Activated T-cell treated with anti-CD3 and anti-CD28 coated beads for 24 hours (primary cell): ENCODE measurements at regions not wholly inside any gene's neighbourhood (a gene's known extent, or its start where the extent isn't known, plus 50 kb on each side); places are given as distances from the start of the nearest gene placed in this dataset.
"Not testable (repeated sequence)": the region's sequence is repeated elsewhere in the genome, so short reads cannot be mapped to it uniquely, and the experiment has no call there.

Experiments
- DNase-seq: peaks from one replicate; pipeline ENCODE4 v3.0.0-alpha.2; 2020; ENCODE audit warnings: low read depth

DNA sequence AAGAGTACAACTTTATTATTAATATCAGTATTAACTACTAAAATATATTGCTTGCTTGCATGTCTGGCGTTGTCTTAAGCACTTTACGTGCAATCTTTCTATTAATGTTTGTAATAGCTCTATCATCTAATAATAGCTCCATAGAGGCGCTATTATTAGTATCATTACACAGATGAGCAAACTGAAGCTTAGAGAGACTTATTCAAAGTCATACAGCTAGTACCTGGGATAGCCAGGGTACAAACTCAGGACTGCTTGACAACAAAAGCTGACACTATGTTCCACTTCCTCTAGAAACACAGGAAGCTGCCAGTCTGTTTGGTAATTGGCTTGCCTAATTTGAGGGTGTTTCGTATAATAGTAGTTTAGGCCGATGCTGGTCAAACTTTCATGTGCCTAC, 523.2 kb downstream of the RMST start:
- no peak for DNase-seq

DNA sequence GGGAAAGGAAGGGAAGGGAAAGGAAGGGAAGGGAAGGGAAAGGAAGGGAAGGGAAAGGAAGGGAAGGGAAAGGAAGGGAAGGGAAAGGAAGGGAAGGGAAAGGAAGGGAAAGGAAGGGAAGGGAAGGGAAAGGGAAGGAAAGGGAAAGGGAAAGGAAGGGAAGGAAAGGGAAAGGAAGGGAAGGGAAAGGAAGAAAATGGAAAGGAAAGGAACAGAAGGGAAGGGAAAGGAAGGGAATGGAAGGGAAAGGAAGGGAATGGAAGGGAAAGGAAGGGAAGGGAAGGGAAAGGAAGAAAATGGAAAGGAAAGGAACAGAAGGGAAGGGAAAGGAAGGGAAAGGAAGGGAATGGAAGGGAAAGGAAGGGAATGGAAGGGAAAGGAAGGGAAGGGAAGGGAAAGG, 526.0 kb downstream of the RMST start:
- not testable (repeated sequence) for DNase-seq

DNA sequence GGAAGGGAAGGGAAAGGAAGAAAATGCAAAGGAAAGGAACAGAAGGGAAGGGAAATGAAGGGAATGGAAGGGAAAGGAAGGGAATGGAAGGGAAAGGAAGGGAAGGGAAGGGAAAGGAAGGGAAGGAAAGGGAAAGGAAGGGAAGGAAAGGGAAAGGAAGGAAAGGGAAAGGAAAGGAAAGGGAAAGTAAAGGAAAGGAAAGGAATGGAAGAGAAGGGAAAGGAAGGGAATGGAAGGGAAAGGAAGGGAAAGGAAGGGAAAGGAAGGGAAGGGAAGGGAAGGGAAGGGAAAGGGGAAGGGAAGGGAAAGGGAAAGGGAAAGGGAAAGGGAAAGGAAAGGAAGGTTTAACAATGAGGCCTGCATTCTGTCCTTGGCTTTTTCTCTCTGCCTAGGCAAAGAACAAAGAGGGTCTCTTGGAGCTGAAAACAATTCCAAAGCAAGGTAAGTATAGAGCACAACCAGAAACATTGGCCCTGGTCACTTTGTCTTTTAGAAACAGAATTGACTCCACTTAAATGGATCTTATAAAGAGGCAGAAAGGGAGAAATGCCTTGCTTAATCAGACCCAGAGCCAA, 525.9 kb upstream of the TMPO start:
- DNase-seq: no peak

DNA sequence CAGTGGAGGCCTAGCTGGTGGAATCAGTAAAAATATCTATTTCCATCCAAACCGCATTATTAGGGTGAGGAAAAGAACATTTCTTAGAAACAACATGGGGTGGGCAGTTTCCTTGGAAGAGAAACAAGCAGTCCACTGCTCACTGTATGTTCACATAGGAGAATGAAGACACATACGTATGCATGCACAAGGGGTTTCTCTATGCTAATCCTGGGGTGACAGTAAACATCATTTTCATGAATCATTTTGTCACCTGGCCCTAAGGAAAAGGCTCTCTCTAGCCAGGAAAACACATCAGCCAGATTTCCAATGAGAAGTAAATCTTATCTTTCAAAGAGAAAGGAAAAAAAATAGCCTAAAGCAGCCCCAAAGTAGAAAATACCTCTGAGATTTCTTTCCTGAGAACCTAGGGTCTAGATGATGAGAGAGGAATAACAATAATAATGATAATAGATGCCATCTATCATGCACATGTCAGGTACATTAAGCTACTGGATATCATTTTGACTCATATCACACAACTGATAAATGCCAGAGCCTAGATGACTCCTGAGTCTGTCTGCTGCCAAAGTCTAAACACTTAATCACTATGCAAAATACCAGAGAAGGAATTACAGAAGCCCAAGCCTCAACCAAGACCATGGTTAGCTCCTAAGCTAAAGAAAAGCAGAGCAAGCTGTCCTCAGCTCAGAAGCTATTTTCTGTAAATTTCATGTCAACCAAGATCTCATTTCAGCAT, 520.5 kb upstream of the TMPO start:
- no peak for DNase-seq

DNA sequence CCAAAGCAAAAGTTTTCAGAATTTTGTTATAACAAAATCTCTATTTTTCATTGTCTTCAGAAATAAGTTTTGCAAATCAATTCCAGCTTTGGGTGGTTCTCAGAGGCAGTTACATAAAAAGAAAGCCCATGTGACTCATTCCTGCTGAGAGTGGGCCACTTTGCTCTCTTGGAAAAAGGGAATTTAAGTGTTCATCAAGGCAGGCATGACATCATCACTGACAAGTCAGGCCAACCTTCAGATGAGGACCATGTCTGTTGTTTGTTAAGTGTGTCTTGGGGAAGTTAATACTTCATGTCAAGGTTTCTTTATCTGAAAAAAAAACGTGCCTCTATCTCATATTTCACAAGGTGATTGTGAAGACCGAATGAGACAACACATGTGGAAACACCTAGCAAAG, 519.8 kb upstream of the TMPO start:
- DNase-seq: no peak

DNA sequence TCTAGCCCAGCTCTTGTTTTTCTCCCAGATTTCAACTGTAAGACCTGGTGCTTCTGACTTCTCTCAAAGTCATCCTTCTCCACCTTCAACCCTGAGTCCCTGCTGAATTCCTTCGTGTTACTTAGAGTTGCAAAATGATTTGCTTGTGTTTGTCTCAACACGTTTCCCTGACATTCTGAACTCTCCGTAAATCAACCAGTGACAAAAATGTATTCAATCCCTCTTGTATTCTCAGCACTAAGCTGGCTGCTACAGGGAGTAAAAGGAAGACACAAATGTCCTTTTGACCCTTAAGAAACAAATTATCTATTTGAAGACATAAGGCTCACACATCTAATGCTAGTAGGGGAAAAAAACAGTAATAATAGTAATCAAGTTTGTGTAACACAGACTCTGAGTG, 514.0 kb upstream of the TMPO start:
- DNase-seq: no peak

DNA sequence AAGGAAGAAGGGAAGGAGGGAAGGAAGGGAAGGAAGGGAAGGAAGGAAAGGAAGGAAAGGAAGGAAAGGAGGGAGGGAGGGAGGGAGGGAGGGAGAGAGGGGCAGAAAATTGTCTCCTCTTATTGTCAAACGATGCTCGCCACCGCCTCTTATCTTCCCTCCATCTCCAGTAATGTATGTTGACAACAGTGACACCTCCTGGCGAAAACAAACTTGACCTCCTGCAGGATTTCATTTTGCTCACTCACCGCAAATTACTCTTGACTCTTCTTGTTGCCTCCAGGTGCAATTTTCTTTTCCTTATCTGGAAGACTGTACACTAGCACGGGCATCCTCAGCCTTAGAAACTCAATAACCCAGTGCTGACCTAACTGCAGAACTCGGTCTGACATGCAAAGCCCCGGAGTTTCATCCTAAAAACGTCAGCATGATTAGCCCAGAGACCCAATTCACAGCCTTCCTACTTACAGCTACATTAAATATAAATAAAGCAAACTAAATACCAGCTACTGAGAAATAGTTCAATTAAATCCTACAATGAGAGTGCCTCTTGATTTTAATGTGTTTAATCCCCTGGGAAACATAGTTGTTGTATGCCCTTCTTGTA, 512.4 kb upstream of the TMPO start:
- DNase-seq: peak; percentile 4

DNA sequence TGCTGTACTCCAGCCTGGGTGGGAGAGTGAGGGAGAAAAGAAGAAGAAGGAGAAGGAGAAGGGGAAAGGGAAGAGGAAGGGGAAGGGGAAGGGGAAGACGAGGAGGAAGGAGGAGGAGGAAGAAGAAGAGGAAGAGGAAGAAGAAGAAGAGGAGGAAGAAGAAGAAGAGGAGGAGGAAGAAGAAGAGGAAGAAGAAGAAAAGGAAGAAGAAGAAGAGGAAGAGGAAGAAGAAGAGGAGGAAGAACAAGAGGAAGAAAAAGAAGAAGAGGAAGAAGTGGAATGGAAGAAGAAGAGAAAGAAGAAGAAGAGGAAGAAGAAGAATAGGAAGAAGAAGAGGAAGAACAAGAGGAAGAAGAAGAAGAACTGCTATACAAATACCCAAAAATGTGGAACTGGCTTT, 507.4 kb upstream of the TMPO start:
- no peak for DNase-seq

DNA sequence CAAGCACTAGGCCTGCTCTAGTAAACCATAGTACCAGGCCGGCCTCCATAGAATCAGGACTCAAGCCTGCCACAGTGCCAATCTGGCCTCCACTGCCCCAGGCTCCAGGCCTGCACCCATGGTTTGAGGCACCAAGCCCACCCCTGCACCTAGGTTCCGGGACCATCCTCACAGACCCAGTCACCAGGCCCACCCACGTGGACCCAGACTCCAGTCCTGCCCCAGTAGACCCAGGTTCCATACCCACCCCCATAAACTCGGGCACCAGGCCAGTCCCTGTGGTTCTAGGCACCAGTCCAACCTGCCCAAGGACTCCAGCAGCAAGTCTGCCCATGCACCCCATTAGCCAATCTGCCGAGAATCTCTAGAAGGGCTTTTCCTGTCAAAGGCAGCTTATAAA, 501.8 kb upstream of the TMPO start:
- no peak for DNase-seq

DNA sequence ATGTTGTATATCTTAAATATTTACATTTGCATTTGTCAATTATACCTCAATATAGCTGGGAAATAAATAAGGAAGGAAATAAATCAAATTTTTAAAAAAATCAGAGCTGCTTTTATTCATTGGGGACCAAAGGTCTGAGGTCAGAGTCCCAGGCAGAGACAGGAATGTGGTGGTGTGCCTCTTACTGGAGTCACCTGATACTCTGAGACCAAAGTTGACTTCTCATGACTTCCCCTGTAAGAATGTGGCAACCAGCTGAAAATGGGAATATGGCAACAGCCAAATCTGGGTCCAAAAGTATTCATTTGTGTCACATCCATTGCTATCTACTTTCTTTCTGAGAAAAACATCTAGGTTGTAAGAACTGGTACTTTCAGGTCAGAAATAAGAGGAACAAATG, 496.6 kb upstream of the TMPO start:
- DNase-seq: no peak

DNA sequence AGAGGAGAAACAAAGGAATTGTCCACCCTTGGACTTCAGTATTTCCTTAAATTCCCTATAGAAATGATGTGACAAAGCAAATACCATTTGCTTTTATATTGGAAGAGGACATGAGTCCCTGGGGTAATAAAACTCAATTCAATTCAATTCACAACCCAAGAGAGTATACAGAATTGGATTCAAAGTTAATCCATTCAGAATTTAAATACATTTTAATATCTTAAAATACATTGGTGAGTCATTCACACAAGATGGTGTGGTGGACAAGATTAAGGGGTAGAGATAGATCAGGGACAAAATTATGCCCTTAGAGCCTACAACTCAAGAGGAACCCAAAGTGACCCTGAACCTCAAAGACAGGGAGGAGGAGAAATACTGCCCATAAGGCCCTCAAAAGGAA, 495.0 kb upstream of the TMPO start:
- DNase-seq: no peak

DNA sequence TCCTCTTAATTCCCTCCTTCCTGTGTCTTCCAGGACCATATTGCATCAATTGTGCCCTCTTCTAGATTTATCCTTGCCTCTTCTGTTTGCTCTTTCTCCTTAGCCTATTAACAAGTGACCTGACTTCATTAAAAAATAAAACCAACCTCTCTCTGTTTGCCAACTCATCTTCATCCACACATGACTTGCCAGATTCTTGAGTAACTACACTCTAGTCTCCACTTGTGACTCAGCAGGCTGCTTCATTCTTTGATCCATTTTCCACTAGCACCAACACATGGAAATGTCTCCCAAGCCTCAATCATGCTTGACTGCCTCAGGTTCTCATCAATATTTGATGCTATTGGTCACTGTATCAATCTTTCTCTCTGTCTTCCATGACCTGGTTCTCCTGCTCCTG, 492.4 kb upstream of the TMPO start:
- no peak for DNase-seq

DNA sequence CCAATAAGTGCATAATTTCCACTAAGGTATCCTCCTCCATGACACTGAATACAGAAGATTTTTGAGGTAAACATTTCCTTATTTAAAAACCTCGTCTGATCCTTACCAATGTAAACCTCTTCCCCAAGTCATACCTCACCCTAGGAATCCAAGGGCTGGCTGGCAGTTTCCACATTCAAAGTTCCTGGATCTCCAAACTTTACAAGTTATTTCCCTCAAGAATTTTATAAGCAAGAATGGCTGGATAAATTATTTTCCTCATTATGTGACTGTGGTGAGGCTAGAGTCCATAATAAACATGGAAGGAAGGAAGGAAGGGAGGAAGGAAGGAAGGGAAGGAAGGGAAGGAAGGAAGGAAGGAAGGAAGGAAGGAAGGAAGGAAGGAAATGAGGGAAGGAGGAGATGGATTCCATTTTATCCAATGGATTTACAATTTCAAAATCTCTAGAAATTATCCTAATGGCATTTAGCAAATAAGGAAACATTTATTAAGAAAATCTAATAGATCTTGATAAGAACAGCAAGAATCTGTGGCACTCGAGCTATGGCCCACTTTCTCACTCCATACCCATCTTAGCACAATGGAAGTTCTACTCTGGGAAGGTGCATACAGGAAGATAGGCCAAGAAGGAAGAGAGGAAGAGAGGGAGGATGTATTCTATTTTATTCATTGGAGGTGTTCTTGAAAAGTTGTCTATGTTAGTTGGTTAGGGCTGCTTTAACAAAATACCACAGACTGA, 477.8 kb upstream of the TMPO start:
- DNase-seq: no peak

DNA sequence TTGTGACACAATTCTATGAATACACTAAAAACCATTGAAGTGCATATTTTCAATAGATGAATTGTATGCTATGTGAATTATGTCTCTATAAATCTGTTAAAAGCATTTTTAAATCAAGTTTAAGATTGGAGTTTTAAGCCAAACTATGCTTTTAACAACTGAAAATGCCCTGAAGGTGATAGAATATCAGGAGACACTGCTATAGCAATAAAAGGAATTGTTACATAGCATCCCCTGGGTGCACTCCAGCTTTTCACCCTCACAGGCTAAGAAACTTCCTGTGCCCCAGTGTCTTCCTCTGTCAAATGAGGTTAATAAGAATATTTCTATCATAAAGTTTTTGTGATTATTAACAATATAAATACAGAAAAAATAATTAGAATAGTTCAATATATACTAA, 472.7 kb upstream of the TMPO start:
- no peak for DNase-seq

DNA sequence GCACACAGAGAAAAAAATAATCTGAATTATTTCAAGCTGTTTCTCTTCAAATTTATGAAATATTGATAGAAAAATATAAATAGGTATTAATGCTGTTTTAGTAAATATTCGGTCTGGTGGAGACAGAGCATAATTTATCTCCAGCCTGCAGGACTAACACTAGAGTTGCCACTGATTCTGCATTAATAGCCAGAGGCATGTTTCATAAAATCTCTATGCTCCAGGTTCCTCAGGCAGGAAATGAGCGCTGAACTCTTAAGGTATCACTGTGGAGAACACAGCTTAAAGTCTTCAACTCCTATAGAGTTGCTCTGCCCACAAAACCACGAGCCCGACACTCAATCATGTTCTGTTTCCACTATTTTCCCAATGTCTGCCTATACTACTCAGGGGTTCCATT, 470.0 kb upstream of the TMPO start:
- no peak for DNase-seq

DNA sequence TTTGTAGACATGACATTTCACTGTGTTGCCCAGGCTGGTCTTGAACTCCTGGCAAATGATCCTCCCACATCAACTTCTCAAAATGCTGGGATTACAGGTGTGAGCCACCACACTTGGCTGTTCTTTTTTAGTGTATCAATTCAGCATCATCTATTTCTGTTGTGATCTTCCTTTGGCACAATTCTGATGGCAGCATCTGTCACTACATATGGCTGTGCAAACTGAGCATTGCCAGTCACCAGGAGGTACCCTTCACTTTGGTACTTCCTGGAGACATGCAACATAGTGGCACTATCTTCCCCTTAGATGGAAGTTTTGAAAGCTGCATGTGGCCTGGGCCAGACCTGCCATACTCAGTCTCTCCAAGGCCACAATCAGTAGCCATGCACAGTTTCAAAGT, 467.1 kb upstream of the TMPO start:
- no peak for DNase-seq

DNA sequence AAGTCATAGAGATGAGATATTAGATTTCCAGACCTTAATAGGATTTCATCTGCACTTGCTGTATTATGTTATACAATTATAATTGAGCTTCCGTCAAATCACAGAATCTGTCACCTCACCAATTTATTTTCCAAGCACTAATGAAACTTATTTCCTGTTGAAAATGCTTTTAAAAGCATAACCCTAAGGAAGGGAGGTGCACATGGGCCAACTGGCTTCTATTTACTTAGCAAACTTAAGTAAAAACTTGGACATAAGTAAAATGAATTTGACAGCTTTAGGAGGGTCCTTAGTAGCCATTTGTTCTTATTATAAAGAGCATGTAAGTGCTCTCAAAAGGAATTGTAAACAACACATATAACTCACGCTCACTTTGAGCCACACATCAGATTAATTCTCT, 462.2 kb upstream of the TMPO start:
- no peak for DNase-seq

DNA sequence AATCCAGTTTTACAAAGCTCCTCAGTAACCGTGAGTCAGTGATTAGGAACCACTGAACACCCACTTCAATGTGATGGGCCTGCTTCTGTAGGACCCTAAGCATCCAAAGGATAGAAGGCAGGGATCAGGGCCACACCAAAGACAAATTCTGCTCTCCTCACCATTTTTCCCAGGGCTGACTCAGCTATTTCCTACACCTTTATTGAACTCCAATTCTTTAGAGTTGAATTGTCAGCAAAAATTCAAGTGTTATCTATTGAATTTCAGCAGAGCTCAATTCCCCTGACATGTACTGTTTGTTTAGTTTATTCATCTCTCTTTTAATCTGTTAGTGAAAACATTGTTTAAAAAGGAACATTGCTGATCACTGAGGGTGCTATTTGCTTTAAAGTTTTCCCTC, 457.7 kb upstream of the TMPO start:
- DNase-seq: no peak

DNA sequence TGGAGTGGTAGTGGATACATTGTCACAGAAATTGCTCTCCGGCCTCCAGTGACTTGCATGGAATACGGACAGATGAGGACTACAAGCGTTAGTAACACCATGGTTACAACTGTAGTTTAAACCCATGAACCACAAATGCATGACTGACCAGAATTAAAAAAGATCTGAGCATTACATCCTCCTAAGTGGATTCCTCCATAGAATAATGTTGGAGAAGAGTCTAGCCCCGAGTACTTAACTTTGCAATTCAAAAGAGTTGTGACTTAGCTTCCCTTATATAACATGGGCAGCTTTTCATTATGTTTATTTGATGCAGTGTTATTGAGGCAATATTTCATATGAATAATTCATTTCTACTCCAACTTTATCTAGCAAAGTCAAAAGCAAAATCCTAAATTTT, 457.2 kb upstream of the TMPO start:
- no peak for DNase-seq

DNA sequence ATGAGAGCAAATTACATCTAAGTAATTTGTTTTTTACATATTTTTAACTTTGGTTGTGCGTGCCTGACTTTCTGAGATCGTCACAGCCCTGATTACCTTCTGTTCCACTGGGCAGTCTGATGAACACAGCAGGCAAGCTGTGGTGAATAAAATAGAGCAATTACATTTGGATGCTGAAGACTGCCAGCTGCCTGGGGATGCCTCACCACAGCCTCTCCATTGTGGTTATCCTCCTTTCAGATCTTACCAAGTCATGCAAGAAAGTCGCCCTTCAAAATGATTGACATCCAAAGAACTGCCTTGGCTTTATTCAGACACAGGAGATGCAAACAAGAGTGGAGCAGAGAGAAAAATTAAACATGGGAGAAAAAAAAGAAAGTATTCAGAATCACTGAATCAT, 456.6 kb upstream of the TMPO start:
- no peak for DNase-seq

DNA sequence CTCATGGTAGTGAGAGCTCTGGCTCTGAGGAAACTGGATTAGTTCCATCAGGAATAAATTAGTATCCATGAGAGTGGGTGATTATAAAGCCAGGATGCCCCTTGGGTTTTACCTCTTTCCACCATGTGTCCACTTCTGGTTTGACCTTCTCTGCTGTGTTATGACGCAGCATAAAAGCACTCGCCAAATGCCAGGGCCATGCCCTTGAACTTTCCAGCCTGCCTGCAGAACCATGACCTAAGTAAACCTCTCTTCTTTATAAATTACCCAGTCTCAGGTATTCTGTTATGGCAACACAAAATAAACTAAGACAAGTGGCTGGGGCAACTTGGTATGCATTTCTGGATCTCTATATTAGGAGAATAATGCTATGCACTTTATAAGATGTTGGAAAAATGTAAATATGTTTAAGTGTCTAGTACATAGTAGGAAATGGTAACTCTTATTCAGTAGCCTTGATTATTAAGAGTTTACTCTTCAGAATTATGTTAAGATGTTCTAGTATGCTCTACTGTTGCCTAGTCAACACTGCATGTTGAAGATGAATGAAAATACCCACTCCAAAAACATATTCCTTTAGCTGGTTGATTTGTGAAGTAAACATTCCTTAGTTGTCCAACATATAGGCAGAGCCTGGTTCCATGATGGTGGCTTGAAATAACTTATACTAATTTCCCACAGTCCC, 455.6 kb upstream of the TMPO start:
- DNase-seq: no peak

DNA sequence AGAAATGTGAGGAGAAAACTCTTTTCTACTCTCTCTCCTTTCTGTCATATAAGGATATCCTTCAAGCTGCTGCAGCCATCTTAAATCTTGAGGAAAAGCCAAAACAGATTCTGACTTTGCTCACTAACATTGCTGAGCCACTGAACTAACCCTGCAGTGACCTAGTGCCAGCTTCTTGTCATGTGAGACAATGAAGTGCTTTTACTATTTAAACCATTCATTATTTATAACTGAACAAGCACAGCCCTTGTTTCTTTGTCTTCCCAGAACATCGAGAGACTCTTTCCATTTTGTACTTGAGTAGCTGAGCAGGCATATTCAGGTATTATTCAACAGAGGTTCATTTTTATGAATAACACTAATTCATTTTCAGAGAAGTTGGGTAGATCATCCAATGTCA, 455.0 kb upstream of the TMPO start:
- no peak for DNase-seq
